Adrenal gland (tissue), 5 donors: ENCODE measurements at regions not wholly inside any gene's neighbourhood (a gene's known extent, or its start where the extent isn't known, plus 50 kb on each side); places are given as distances from the start of the nearest gene placed in this dataset.

ENCODE experiments used
- CTCF ChIP-seq, 6 experiments: fragments of 450-650 bp in 4 of 6; fragments of 200-600 bp in 2 of 6; sonication (generic) in 1 of 6; IDR thresholded peaks; 1 replicate in 5 of 6; 2 replicates in 1 of 6; pipeline versions ENCODE4 v1.5.1 to v1.8.0; 2016 to 2021; ENCODE audit warnings: antibody characterized with exemption in 6 of 6, mild to moderate bottlenecking in 2 of 6, moderate library complexity in 1 of 6
- POLR2A ChIP-seq, 2 donors: fragments of 450-650 bp; IDR thresholded peaks; one replicate each; pipeline ENCODE4 v1.6.1; 2017; ENCODE audit warnings: antibody characterized with exemption in 2 of 2, mild to moderate bottlenecking in 2 of 2, moderate library complexity in 1 of 2
- donor health status: DM: no; HTN: no; CAD: no.

DNA sequence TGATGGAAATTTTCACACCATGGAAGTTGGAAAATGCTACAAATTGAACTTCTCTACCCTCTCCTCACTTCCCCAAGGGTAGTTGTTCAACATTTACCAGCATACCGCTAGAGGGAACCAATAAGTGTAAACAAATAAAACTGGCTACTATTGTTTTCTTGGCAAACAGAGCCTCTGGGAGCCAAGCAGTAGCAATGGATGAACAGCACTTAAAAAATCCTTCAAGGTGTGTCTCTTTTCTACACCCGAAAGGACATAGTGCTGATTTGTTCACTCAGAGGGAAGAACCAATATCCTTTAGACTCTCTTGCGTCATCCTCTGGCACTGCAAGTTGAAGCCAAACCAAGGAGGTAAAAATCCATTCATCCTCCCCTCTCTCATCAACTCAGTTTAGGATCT, 161.5 kb downstream of the TBX15 start:
- TF ChIP-seq CTCF (IDR thresholded peaks at IDR 0.05) = no peak
- no peak for TF ChIP-seq POLR2A (IDR thresholded peaks at IDR 0.05)
